ENCODE measurements at regions not wholly inside any gene's neighbourhood (a gene's known extent, or its start where the extent isn't known, plus 50 kb on each side); places are given as distances from the start of the nearest gene placed in this dataset.

DNA sequence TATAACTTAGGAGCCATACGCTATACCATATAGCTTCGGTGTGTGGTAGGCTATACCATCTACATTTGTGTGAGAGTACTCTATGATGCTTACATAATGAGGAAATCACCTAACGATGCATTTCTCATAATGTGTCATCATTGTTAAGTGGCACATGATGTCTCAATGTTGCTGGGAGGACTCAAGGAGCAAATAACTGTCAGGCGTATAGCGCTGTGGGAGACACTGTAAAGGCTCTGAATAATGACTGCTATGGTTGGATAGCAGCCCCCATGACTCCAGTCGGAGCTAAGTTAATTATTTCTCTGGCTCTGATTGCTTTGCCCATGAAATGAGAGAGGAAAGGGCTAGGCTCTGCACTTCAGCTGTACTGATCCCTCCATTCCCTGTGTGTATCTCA lies 197.2 kb downstream of the RGS9 start:
- TF ChIP-seq ZNF274 (IDR thresholded peaks at IDR 0.05; ENCODE audit: low read depth, low read length) (no peak), YY1 (IDR thresholded peaks at IDR 0.05; ENCODE audit: insufficient read depth, insufficient read length) (no peak)
